BJ (cell line): ENCODE measurements at regions not wholly inside any gene's neighbourhood (a gene's known extent, or its start where the extent isn't known, plus 50 kb on each side); places are given as distances from the start of the nearest gene placed in this dataset.
"Not testable (repeated sequence)": the region's sequence is repeated elsewhere in the genome, so short reads cannot be mapped to it uniquely, and the experiment has no call there.

ENCODE experiments used
- CTCF ChIA-PET: fragments of 350-600 bp; formaldehyde crosslinking; extraction: SDS; loops from one replicate; lab custom pipeline; 2021; ENCODE audit warnings: antibody characterized with exemption, inconsistent platforms; lab: Yijun Ruan, JAX
- POLR2A ChIA-PET: fragments of 300-600 bp; sonication (Branson Sonifier 250); formaldehyde crosslinking; extraction: SDS; loops from one replicate; lab custom pipeline; 2021; ENCODE audit warnings: antibody characterized with exemption; lab: Charles Lee
- DNase-seq: peaks from one replicate; pipeline ENCODE4 v3.0.0-alpha.2; 2011; ENCODE audit warnings: low read depth
- H3K27me3 ChIP-seq: 2 replicates; pipeline ENCODE4 v1.6.0; 2011; ENCODE audit warnings: low read length; ENCODE audit not compliant: control insufficient read depth, insufficient read depth
- H3K36me3 ChIP-seq: 2 replicates; pipeline ENCODE4 v1.5.1; 2011; ENCODE audit warnings: low read length; ENCODE audit not compliant: control insufficient read depth, insufficient read depth
- H3K4me3 ChIP-seq: 2 replicates; pipeline ENCODE4 v1.5.1; 2011; ENCODE audit warnings: low read depth, mild to moderate bottlenecking, control low read depth, low read length
- TF ChIP-seq, protein P1 (sequence below): IDR thresholded peaks from 2 replicates; pipeline ENCODE4 v1.5.1; 2011; ENCODE audit warnings: low read depth, mild to moderate bottlenecking, control low read depth, inconsistent platforms, low read length, moderate library complexity; ENCODE audit not compliant: insufficient read depth

DNA sequence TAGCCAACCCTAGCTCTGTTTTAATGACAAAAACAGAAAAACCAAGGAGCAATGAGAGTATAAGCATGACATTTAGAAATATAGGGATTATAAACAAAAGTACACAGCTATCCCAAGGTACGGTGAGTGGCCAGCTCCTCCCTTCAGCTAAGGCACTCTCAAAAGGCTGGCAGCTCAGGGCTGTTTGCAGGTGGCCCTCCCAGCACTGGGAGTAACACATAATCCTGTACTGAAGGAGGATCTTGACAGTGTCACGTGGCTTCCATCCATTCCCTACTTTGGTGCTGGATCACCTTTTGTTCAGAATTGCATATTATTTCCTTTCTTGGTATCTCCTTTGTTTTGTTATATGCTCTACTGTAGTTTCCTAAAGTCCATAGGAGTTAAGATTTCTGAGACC lies 500.8 kb downstream of the KCNJ18 start:
- H3K36me3 ChIP-seq, result no peaks in the 10 kb centered on the region
- no peak overlapping the region for H3K4me3 ChIP-seq
- H3K27me3 ChIP-seq, result no peaks in the 10 kb centered on the region
- ChIA-PET POLR2A (no interaction called here), CTCF (interaction anchor here (0.8 kb wide), 1 partner anchor 59 kb away, joined by 3 read pairs; no protein-coding TSS in a partner anchor)
- DNase-seq, result no peak
- TF ChIP-seq, protein P1, sequence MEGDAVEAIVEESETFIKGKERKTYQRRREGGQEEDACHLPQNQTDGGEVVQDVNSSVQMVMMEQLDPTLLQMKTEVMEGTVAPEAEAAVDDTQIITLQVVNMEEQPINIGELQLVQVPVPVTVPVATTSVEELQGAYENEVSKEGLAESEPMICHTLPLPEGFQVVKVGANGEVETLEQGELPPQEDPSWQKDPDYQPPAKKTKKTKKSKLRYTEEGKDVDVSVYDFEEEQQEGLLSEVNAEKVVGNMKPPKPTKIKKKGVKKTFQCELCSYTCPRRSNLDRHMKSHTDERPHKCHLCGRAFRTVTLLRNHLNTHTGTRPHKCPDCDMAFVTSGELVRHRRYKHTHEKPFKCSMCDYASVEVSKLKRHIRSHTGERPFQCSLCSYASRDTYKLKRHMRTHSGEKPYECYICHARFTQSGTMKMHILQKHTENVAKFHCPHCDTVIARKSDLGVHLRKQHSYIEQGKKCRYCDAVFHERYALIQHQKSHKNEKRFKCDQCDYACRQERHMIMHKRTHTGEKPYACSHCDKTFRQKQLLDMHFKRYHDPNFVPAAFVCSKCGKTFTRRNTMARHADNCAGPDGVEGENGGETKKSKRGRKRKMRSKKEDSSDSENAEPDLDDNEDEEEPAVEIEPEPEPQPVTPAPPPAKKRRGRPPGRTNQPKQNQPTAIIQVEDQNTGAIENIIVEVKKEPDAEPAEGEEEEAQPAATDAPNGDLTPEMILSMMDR, result no peak

DNA sequence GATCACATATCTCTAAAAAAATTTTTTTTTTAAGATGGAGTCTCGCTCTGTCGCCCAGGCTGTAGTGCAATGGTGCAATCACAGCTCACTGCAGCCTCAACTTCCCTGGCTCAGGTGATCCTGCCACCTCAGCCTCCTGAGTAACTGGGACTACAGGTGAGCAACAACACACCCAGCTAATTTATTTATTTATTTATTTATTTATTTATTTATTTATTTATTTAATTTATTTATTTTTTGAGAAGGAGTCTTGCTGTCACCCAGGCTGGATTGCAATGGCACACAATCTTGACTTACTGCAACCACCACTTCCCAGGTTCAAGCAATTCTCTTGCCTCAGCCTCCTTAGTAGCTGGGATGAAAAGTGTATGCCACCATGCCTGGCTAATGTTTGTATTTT lies 507.9 kb downstream of the KCNJ18 start:
- POLR2A ChIA-PET, H3K27me3 ChIP-seq, H3K4me3 ChIP-seq, H3K36me3 ChIP-seq, DNase-seq: not testable (repeated sequence)
- CTCF ChIA-PET, result interaction anchor here (0.6 to 1.1 kb wide), 2 partner anchors 9 to 411 kb away, joined by 4 to 5 read pairs; no protein-coding TSS in a partner anchor

DNA sequence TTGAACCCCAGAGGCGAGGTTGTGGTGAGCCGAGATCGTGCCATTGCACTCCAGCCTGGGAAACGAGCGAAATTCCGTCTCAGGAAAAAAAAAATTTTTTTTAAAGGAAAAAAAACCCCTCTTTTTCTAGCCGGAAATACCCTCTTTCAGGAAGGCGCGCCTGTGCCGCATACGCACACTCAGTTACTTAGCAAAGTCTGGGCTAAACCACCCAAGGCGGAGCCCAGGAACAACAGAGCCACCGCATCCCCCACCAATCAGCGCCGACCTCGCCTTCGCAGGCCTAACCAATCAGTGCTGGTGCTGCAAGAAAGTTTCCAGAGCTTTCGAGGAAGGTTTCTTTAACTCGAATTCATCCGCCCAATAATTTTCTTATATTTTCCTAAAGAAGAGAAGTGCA lies 510.4 kb downstream of the KCNJ18 start:
- Histone ChIP-seq H3K4me3 (no peak overlapping the region), H3K36me3 (no peaks in the 10 kb centered on the region), H3K27me3 (no peaks in the 10 kb centered on the region)
- no peak for DNase-seq
- ChIA-PET CTCF (no interaction called here), POLR2A (no interaction called here)
- TF ChIP-seq, protein P1, result no peak

DNA sequence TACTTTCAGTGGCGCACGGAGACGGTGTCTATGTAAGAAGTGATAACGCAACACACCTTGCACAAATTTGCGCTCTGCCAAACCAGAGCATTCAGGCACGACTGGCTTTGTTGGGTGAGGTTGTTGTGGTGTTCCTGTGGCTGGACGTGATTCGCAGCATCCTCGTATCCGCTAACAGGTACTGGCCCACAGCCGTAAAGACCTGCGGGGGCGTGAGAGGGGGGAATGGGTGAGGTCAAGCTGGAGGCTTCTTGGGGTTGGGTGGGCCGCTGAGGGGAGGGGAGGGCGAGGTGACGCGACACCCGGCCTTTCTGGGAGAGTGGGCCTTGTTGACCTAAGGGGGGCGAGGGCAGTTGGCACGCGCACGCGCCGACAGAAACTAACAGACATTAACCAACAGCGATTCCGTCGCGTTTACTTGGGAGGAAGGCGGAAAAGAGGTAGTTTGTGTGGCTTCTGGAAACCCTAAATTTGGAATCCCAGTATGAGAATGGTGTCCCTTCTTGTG lies 510.9 kb downstream of the KCNJ18 start:
- Histone ChIP-seq H3K4me3 (no peak overlapping the region), H3K27me3 (no peaks in the 10 kb centered on the region), H3K36me3 (no peaks in the 10 kb centered on the region)
- ChIA-PET CTCF (no interaction called here), POLR2A (no interaction called here)
- TF ChIP-seq, protein P1, result no peak
- no peak for DNase-seq

DNA sequence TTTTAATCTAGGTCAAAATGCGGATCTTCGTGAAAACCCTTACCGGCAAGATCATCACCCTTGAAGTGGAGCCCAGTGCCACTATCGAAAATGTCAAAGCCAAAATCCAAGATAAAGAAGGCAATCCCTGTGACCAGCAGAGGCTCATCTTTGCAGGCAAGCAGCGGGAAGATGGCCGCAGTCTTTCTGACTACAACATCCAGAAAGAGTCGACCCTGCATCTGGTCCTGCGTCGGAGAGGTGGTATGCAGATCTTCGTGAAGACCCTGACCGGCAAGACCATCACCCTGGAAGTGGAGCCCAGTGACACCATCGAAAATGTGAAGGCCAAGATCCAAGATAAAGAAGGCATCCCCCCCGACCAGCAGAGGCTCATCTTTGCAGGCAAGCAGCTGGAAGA lies 511.8 kb downstream of the KCNJ18 start:
- DNase-seq, H3K36me3 ChIP-seq, CTCF ChIA-PET, POLR2A ChIA-PET, H3K4me3 ChIP-seq, H3K27me3 ChIP-seq: not testable (repeated sequence)

DNA sequence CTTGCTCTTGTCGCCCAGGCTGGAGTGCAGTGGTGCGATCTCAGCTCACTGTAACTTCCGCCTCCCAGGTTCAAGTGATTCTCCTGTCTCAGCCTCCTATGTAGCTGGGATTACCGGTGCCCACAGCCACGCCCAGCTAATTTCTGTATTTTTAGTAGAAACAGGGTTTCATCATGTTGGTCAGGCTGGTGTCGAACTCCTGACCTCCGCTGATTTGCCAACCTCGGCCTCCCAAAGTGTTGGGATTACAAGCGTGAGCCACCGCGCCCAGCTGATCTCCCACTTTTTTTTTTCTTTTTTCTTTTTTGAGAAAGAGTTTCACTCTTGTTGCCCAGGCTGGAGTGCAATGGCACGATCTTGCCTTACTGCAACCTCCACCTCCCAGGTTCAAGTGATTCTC lies 517.9 kb downstream of the KCNJ18 start:
- H3K36me3 ChIP-seq, H3K27me3 ChIP-seq, H3K4me3 ChIP-seq, POLR2A ChIA-PET, DNase-seq: not testable (repeated sequence)
- CTCF ChIA-PET, result interaction anchor here (0.5 to 1.2 kb wide), 2 partner anchors 11 to 13 kb away, joined by 3 to 5 read pairs; no protein-coding TSS in a partner anchor

DNA sequence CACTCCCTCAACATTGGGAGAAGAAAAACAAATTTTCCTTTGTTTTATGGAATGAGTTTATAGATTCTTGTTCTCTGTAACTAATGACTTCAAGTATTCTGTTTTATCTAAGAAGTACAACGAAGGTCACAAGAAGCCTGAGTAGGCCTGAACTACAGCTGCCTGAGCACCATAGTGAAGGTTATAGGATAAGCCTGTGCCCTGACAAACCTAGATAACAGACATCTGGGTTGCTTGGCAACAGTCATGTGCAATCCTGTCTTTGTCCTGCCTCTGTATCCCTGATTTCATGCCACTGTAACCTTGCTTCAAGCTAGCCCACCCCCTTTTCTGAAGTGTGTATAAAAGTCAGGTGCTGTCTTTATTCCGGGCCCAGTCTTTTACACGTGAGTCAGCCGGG lies 520.8 kb downstream of the KCNJ18 start:
- POLR2A ChIA-PET, DNase-seq, H3K36me3 ChIP-seq, H3K4me3 ChIP-seq, H3K27me3 ChIP-seq, CTCF ChIA-PET: not testable (repeated sequence)
